CD14-positive monocyte (primary cell): ENCODE measurements at regions not wholly inside any gene's neighbourhood (a gene's known extent, or its start where the extent isn't known, plus 50 kb on each side); places are given as distances from the start of the nearest gene placed in this dataset.

Experiments used
- DNase-seq, 3 donors: peaks; one replicate each; pipeline ENCODE4 v3.0.0-alpha.2; 2011 to 2022
- H2AFZ ChIP-seq: 2 replicates; pipeline ENCODE4 v1.6.0; 2012; ENCODE audit warnings: mild to moderate bottlenecking, low read depth, low read length, inconsistent platforms; ENCODE audit not compliant: insufficient read depth, poor library complexity, severe bottlenecking
- H3K27ac ChIP-seq, 2 donors: 1 replicate in 1 of 2; 2 replicates in 1 of 2; pipeline ENCODE4 v1.5.1; 2012 to 2013; ENCODE audit warnings: low read length in 2 of 2, control low read depth in 1 of 2, inconsistent platforms in 1 of 2, low read depth in 1 of 2, mild to moderate bottlenecking in 1 of 2
- H3K27me3 ChIP-seq, 2 donors: one replicate each; pipeline versions ENCODE4 v1.6.0 to v1.6.1; 2011 to 2013; ENCODE audit warnings: low read length in 2 of 2; ENCODE audit not compliant: control insufficient read depth in 2 of 2, insufficient read depth in 2 of 2
- H3K36me3 ChIP-seq, 2 donors: replicated peaks in 1 of 2; 1 replicate in 1 of 2; 2 replicates in 1 of 2; pipeline versions ENCODE4 v1.5.1 to v1.6.1; 2012 to 2013; ENCODE audit warnings: low read length in 2 of 2, control low read depth in 1 of 2, inconsistent platforms in 1 of 2, mild to moderate bottlenecking in 1 of 2; ENCODE audit not compliant: insufficient read depth in 2 of 2, control insufficient read depth in 1 of 2
- H3K4me1 ChIP-seq, 2 donors: 1 replicate in 1 of 2; 2 replicates in 1 of 2; pipeline versions ENCODE4 v1.5.1 to v1.6.1; 2012 to 2013; ENCODE audit warnings: low read length in 2 of 2, control low read depth in 1 of 2, inconsistent platforms in 1 of 2, mild to moderate bottlenecking in 1 of 2, moderate library complexity in 1 of 2; ENCODE audit not compliant: insufficient read depth in 2 of 2, control insufficient read depth in 1 of 2
- H3K4me2 ChIP-seq: replicated peaks from 2 replicates; pipeline ENCODE3; 2012; ENCODE audit warnings: low read length, moderate library complexity, mild to moderate bottlenecking; ENCODE audit not compliant: poor library complexity, severe bottlenecking; ENCODE audit errors: extremely low read depth
- H3K4me3 ChIP-seq, 3 experiments: fragments of 200-600 bp in 1 of 3; sonication (generic) in 1 of 3; replicated peaks in 1 of 3; 1 replicate in 2 of 3; 2 replicates in 1 of 3; pipeline ENCODE4 v1.5.1; 2011 to 2013; ENCODE audit warnings: low read length in 3 of 3, mild to moderate bottlenecking in 3 of 3, control low read depth in 2 of 3, low read depth in 2 of 3, inconsistent platforms in 1 of 3, moderate library complexity in 1 of 3
- H3K79me2 ChIP-seq: 2 replicates; pipeline ENCODE4 v1.6.0; 2012; ENCODE audit warnings: mild to moderate bottlenecking, control low read depth, inconsistent platforms, low read length, moderate library complexity; ENCODE audit not compliant: insufficient read depth
- H3K9ac ChIP-seq: 2 replicates; pipeline ENCODE4 v1.6.0; 2017; ENCODE audit warnings: low read length, mild to moderate bottlenecking; ENCODE audit not compliant: insufficient read depth, poor library complexity, severe bottlenecking
- H3K9me3 ChIP-seq, 2 donors: replicated peaks in 1 of 2; 1 replicate in 1 of 2; 2 replicates in 1 of 2; pipeline versions ENCODE4 v1.5.1 to v1.6.1; 2012 to 2013; ENCODE audit warnings: low read length in 2 of 2, control low read depth in 1 of 2; ENCODE audit not compliant: control insufficient read depth in 1 of 2, insufficient read depth in 1 of 2
- H4K20me1 ChIP-seq: 2 replicates; pipeline ENCODE4 v1.6.0; 2012; ENCODE audit warnings: mild to moderate bottlenecking, low read length, control low read depth, moderate library complexity; ENCODE audit not compliant: insufficient read depth
- H3K27ac Mint-ChIP-seq, 7 donors: one replicate each; pipeline ENCODE4 v1.8.0; 2020; ENCODE audit warnings: mild to moderate bottlenecking in 7 of 7, mixed read lengths in 7 of 7, moderate library complexity in 6 of 7, inconsistent platforms in 2 of 7
- H3K27me3 Mint-ChIP-seq, 3 donors: one replicate each; pipeline ENCODE4 v1.8.0; 2021 to 2022; ENCODE audit warnings: low read depth in 3 of 3, mild to moderate bottlenecking in 3 of 3, mixed read lengths in 3 of 3, moderate library complexity in 3 of 3, inconsistent platforms in 1 of 3
- H3K36me3 Mint-ChIP-seq, 2 donors: one replicate each; pipeline ENCODE4 v1.8.0; 2020; ENCODE audit warnings: mixed read lengths in 2 of 2, inconsistent platforms in 1 of 2, mild to moderate bottlenecking in 1 of 2
- H3K4me1 Mint-ChIP-seq: one replicate; pipeline ENCODE4 v1.8.0; 2020; ENCODE audit warnings: mild to moderate bottlenecking, mixed read lengths
- H3K4me3 Mint-ChIP-seq, 2 donors: one replicate each; pipeline ENCODE4 v1.8.0; 2020; ENCODE audit warnings: mild to moderate bottlenecking in 2 of 2, mixed read lengths in 2 of 2, moderate library complexity in 1 of 2
- H3K9me3 Mint-ChIP-seq, 7 donors: one replicate each; pipeline ENCODE4 v1.8.0; 2020 to 2022; ENCODE audit warnings: mixed read lengths in 7 of 7, mild to moderate bottlenecking in 6 of 7, moderate library complexity in 6 of 7, inconsistent platforms in 2 of 7
- WGBS: methylation state at CpG from one replicate; pipeline ENCODE4 v1.1.5; 2013; ENCODE audit warnings: missing lambda C conversion rate; ENCODE audit not compliant: insufficient coverage; 5-methylcytosine and 5-hydroxymethylcytosine counted together
- intact Hi-C, 2 donors: fragments of 100-400 bp; cut with micrococcal nuclease; formaldehyde crosslinking; loops; one replicate each; pipeline versions ENCODE4 v1.15.0 to v1.15.1; 2023
- TF ChIP-seq, protein P1 (sequence below): fragments of 200-600 bp; IDR thresholded peaks from one replicate; pipeline ENCODE4 v1.8.0; 2022; ENCODE audit warnings: antibody characterized with exemption, mild to moderate bottlenecking

DNA sequence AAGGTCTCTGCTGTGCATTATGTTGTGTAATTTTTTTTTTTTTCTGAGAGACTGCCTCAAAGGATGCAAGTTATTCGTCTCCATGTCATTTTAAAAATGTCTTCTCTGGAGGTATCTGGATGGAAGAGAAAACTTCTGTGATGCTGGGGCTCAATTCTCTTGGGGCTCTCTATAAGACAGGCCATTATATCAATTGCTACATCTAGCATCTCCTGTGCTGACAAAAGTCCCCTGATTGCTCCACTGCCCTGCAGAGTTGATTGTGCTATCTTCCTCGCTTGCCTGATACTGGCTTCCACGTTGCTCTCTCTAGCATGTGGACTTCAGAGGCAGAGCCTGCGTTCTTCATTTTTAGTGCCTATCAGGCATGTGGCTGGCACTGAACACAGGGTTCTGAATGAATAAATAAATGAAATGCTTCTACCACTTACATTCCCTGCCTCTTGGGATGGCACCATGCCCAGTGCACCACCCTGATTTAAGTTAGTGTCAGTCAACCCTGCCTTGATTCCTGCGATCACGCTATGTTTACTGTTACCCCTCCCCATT is 1035.5 kb upstream of the EEF2KMT start:
- Histone ChIP-seq H3K9me3 (no peaks in the 10 kb centered on the region), H3K27me3 (no peaks in the 10 kb centered on the region), H3K4me2 (no peak overlapping the region), H3K27ac (no peak overlapping the region), H3K36me3 (no peaks in the 10 kb centered on the region), H2AFZ (no peak overlapping the region), H3K79me2 (no peaks in the 10 kb centered on the region), H4K20me1 (no peaks in the 10 kb centered on the region), H3K9ac (no peak overlapping the region), H3K4me3 (no peak overlapping the region), H3K4me1 (no peaks in the 10 kb centered on the region)
- Mint-ChIP-seq H3K36me3 (no peaks in the 10 kb centered on the region), H3K4me1 (no peaks in the 10 kb centered on the region), H3K27me3 (no peaks in the 10 kb centered on the region), H3K4me3 (no peak overlapping the region), H3K9me3 (peaks cover 0 to 8% (median 2%) of the 10 kb centered on the region in 7 donors), H3K27ac (no peak overlapping the region)
- no peak for DNase-seq
- intact Hi-C loops, result no loop called here
- 89% methylated on average over 5 of the region's 6 CpGs for WGBS
- TF ChIP-seq, protein P1, sequence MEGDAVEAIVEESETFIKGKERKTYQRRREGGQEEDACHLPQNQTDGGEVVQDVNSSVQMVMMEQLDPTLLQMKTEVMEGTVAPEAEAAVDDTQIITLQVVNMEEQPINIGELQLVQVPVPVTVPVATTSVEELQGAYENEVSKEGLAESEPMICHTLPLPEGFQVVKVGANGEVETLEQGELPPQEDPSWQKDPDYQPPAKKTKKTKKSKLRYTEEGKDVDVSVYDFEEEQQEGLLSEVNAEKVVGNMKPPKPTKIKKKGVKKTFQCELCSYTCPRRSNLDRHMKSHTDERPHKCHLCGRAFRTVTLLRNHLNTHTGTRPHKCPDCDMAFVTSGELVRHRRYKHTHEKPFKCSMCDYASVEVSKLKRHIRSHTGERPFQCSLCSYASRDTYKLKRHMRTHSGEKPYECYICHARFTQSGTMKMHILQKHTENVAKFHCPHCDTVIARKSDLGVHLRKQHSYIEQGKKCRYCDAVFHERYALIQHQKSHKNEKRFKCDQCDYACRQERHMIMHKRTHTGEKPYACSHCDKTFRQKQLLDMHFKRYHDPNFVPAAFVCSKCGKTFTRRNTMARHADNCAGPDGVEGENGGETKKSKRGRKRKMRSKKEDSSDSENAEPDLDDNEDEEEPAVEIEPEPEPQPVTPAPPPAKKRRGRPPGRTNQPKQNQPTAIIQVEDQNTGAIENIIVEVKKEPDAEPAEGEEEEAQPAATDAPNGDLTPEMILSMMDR, result no peak

DNA sequence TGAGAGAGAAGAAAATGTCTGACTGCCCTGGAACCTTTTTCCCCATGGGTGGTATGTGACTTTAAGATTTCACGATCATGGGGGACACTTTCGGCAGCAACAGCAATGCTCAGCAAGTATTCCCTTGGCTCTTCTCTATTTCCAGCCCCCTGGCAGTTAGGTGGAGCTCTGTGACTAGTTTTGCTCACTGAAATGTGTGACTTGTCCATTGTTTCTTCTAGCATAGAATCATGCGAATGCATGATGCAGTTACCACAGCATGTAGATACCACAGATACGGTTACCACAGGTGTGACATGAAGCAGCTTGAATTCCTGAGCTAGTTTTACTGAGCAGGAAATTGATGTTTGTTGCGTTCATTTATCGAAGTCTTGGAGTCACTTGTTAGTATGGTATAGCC is 1034.5 kb upstream of the EEF2KMT start:
- WGBS, result 75% methylated on average over 2 of the region's 6 CpGs
- Histone ChIP-seq H3K27me3 (no peaks in the 10 kb centered on the region), H3K27ac (no peak overlapping the region), H3K4me1 (no peaks in the 10 kb centered on the region), H4K20me1 (no peaks in the 10 kb centered on the region), H3K4me2 (no peak overlapping the region), H2AFZ (no peak overlapping the region), H3K4me3 (no peak overlapping the region), H3K9ac (no peak overlapping the region), H3K9me3 (no peaks in the 10 kb centered on the region), H3K79me2 (no peaks in the 10 kb centered on the region), H3K36me3 (no peaks in the 10 kb centered on the region)
- no peak for DNase-seq
- Mint-ChIP-seq H3K4me3 (no peak overlapping the region), H3K27ac (no peak overlapping the region), H3K9me3 (peaks cover 0 to 4% (median 2%) of the 10 kb centered on the region in 7 donors), H3K4me1 (no peaks in the 10 kb centered on the region), H3K27me3 (no peaks in the 10 kb centered on the region), H3K36me3 (no peaks in the 10 kb centered on the region)
- TF ChIP-seq, protein P1, result no peak
- intact Hi-C loops, result no loop called here
